AG04450 (cell line): ENCODE measurements at regions not wholly inside any gene's neighbourhood (a gene's known extent, or its start where the extent isn't known, plus 50 kb on each side); places are given as distances from the start of the nearest gene placed in this dataset.

Experiments used
- CTCF ChIA-PET: fragments of 300-600, 350-600 bp; formaldehyde crosslinking; extraction: SDS; loops from one replicate; lab custom pipeline; 2022; ENCODE audit warnings: antibody characterized with exemption, inconsistent platforms; lab: Charles Lee
- POLR2A ChIA-PET: fragments of 350-600 bp; formaldehyde crosslinking; extraction: SDS; loops from one replicate; lab custom pipeline; 2021; ENCODE audit warnings: antibody characterized with exemption, inconsistent platforms; lab: Yijun Ruan, JAX
- DNase-seq: peaks from one replicate; pipeline ENCODE4 v3.0.0-alpha.2; 2011; ENCODE audit warnings: low read depth, low spot score
- H3K27ac ChIP-seq: one replicate; pipeline ENCODE4 v1.5.1; 2012; ENCODE audit warnings: low read depth, low read length, control low read depth
- H3K27me3 ChIP-seq: one replicate; pipeline ENCODE4 v1.6.0; 2012; ENCODE audit warnings: low read length; ENCODE audit not compliant: control insufficient read depth, insufficient read depth
- H3K4me3 ChIP-seq: 2 replicates; pipeline ENCODE4 v1.5.1; 2011; ENCODE audit warnings: mild to moderate bottlenecking, low read depth, low read length, control low read depth
- H3K9me3 ChIP-seq: 2 replicates; pipeline ENCODE4 v1.5.1; 2012; ENCODE audit warnings: low read length; ENCODE audit not compliant: control insufficient read depth, insufficient read depth
- CTCF ChIP-seq: IDR thresholded peaks from 2 replicates; pipeline ENCODE4 v1.5.1; 2011; ENCODE audit warnings: low read depth, low read length, control low read depth, inconsistent platforms

GRCh38 chr11:11009179-11009578 is 151.3 kb upstream of the ZBED5 start:
- CTCF ChIA-PET, result interaction anchor here (0.6 to 1.1 kb wide), 2 partner anchors 75 to 1987 kb away, joined by 3 to 4 read pairs; no protein-coding TSS in a partner anchor
- no peak overlapping the region for H3K27ac ChIP-seq

GRCh38 chr11:11004069-11004468 is 146.2 kb upstream of the ZBED5 start:
- no peak overlapping the region for H3K27ac ChIP-seq
- peaks cover 36% of the 10 kb centered on the region for H3K27me3 ChIP-seq
- no peak for DNase-seq
- CTCF ChIA-PET, result no interaction called here
- no peak overlapping the region for H3K4me3 ChIP-seq
- TF ChIP-seq CTCF, result no peak
- H3K9me3 ChIP-seq, result no peaks in the 10 kb centered on the region
- POLR2A ChIA-PET, result no interaction called here

More at GRCh38 chr11:11009179-11009578, 151.3 kb upstream of the ZBED5 start:
- no peak for DNase-seq
- no peak overlapping the region for H3K4me3 ChIP-seq
- H3K9me3 ChIP-seq, result no peaks in the 10 kb centered on the region
- POLR2A ChIA-PET, result no interaction called here
- H3K27me3 ChIP-seq, result peaks cover 40% of the 10 kb centered on the region
- TF ChIP-seq CTCF, result no peak

- TF ChIP-seq CTCF, result no peak
- no peaks in the 10 kb centered on the region for H3K9me3 ChIP-seq
- no peak overlapping the region for H3K27ac ChIP-seq
- CTCF ChIA-PET, result no interaction called here
- H3K4me3 ChIP-seq, result no peak overlapping the region
- no peak for DNase-seq
- H3K27me3 ChIP-seq, result peaks cover 36% of the 10 kb centered on the region
- POLR2A ChIA-PET, result no interaction called here
Measured at GRCh38 chr11:11003226-11003625, 145.4 kb upstream of the ZBED5 start.

- peaks cover 28% of the 10 kb centered on the region for H3K27me3 ChIP-seq
- CTCF ChIA-PET, result no interaction called here
Measured at GRCh38 chr11:11000579-11001283, 142.9 kb upstream of the ZBED5 start.

More at GRCh38 chr11:11000579-11001283, 142.9 kb upstream of the ZBED5 start:
- Histone ChIP-seq H3K27ac (no peak overlapping the region), H3K4me3 (no peak overlapping the region), H3K9me3 (no peaks in the 10 kb centered on the region)
- POLR2A ChIA-PET, result no interaction called here
- DNase-seq, result no peak
- no peak for TF ChIP-seq CTCF
